ENCODE measurements at regions not wholly inside any gene's neighbourhood (a gene's known extent, or its start where the extent isn't known, plus 50 kb on each side); places are given as distances from the start of the nearest gene placed in this dataset.

DNA sequence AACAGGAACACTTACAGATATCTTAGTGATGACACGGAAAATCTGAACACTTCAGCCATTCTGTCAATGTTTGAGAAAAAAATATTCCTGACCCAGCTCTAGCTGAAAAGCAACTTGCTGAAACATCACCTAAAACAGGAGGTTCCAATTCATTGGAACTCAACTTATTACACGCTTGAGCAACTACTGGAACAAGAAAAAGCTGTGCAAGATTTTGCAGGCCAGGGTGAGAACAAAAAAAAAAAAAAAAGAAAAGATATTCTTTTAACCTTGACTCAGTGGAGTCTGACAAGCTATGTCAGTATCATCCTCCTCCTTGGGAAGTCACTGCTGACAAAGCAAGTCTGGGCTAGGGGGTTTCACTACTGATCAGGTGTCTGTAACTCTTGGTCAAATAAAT lies 351.0 kb downstream of the SS18 start:
- TF ChIP-seq CTCF (conservative IDR thresholded peaks at IDR 0.05), result no peak
- no peak for TF ChIP-seq ZFX (IDR thresholded peaks at IDR 0.05)
